OCI-LY7 (cell line): ENCODE measurements at regions not wholly inside any gene's neighbourhood (a gene's known extent, or its start where the extent isn't known, plus 50 kb on each side); places are given as distances from the start of the nearest gene placed in this dataset.

ENCODE experiments used
- BruUV-seq: library from RNA; stranded (reverse); fragments of 400-500 nt; replicated peaks from 2 replicates; lab custom pipeline; 2021; lab: Mats Ljungman, UMichigan
- CTCF ChIA-PET: fragments of 300-600 bp; sonication (Branson Sonifier 250); formaldehyde crosslinking; loops from one replicate; lab custom pipeline; 2022; ENCODE audit warnings: antibody characterized with exemption; ENCODE audit not compliant: unreplicated experiment; lab: Charles Lee
- POLR2A ChIA-PET: fragments of 300-600 bp; sonication (Branson Sonifier 250); formaldehyde crosslinking; loops from one replicate; lab custom pipeline; 2022; ENCODE audit warnings: antibody characterized with exemption; lab: Charles Lee
- DNase-seq: peaks from one replicate; pipeline ENCODE4 v3.0.0-alpha.2; 2015; ENCODE audit warnings: low spot score
- H2AFZ ChIP-seq: fragments of 200-600 bp; sonication (generic), shearing (Covaris generic); 2 replicates; pipeline ENCODE4 v1.6.1; 2014; ENCODE audit warnings: mild to moderate bottlenecking, antibody characterized with exemption, low read length, moderate library complexity
- H3K27ac ChIP-seq: fragments of 200-600 bp; sonication (generic); 2 replicates; pipeline ENCODE4 v1.5.1; 2014; ENCODE audit warnings: mixed run types, low read depth, mild to moderate bottlenecking, moderate library complexity, low read length, inconsistent platforms; ENCODE audit not compliant: poor library complexity, severe bottlenecking
- H3K36me3 ChIP-seq: fragments of 200-600 bp; sonication (generic); 2 replicates; pipeline ENCODE4 v1.6.1; 2014; ENCODE audit warnings: mild to moderate bottlenecking, antibody characterized with exemption, low read length, moderate library complexity, mixed read lengths; ENCODE audit not compliant: insufficient read depth
- H3K4me1 ChIP-seq: fragments of 200-600 bp; sonication (generic); 2 replicates; pipeline ENCODE4 v1.5.1; 2014; ENCODE audit warnings: mild to moderate bottlenecking, low read length; ENCODE audit not compliant: insufficient read depth, poor library complexity, severe bottlenecking
- H3K4me2 ChIP-seq: fragments of 200-600 bp; sonication (generic); 2 replicates; pipeline ENCODE4 v1.6.1; 2014; ENCODE audit warnings: mild to moderate bottlenecking, low read length
- H3K4me3 ChIP-seq: fragments of 200-600 bp; sonication (generic); 2 replicates; pipeline ENCODE4 v1.5.1; 2014; ENCODE audit warnings: mild to moderate bottlenecking, low read depth, low read length; ENCODE audit not compliant: poor library complexity, severe bottlenecking
- H3K79me2 ChIP-seq: fragments of 200-600 bp; sonication (generic); 2 replicates; pipeline ENCODE4 v1.6.1; 2016; ENCODE audit warnings: low read depth, mild to moderate bottlenecking, low read length, moderate library complexity, mixed read lengths; ENCODE audit not compliant: insufficient read depth
- H3K9me2 ChIP-seq: fragments of 200-600 bp; sonication (generic); 2 replicates; pipeline ENCODE4 v1.6.1; 2016; ENCODE audit warnings: mild to moderate bottlenecking, low read length, mixed read lengths; ENCODE audit not compliant: insufficient read depth
- H3K9me3 ChIP-seq: fragments of 200-600 bp; sonication (generic); 2 replicates; pipeline ENCODE4 v1.6.1; 2014; ENCODE audit warnings: mild to moderate bottlenecking, mixed run types, low read length, mixed read lengths
- H4K20me1 ChIP-seq: fragments of 200-600 bp; sonication (generic); 2 replicates; pipeline ENCODE4 v1.6.1; 2014; ENCODE audit warnings: mild to moderate bottlenecking, antibody characterized with exemption, low read length, moderate library complexity, mixed read lengths; ENCODE audit not compliant: insufficient read depth
- EZH2phosphoT487 ChIP-seq: fragments of 200-600 bp; sonication (generic); IDR thresholded peaks from 2 replicates; pipeline ENCODE4 v1.6.1; 2018; ENCODE audit warnings: low read depth, borderline replicate concordance, mild to moderate bottlenecking, mixed run types, antibody characterized with exemption, low read length, moderate library complexity, mixed read lengths
- intact Hi-C: fragments of 100-400 bp; cut with micrococcal nuclease; formaldehyde crosslinking; loops from one replicate; pipeline ENCODE4 v1.10.0; 2022; ENCODE audit not compliant: unreplicated experiment
- TF ChIP-seq, protein P1 (sequence below): fragments of 200-600 bp; sonication (generic); conservative IDR thresholded peaks from 2 replicates; pipeline ENCODE4 v1.5.1; 2014; ENCODE audit warnings: mild to moderate bottlenecking, antibody characterized with exemption, low read length, moderate library complexity, mixed read lengths

DNA sequence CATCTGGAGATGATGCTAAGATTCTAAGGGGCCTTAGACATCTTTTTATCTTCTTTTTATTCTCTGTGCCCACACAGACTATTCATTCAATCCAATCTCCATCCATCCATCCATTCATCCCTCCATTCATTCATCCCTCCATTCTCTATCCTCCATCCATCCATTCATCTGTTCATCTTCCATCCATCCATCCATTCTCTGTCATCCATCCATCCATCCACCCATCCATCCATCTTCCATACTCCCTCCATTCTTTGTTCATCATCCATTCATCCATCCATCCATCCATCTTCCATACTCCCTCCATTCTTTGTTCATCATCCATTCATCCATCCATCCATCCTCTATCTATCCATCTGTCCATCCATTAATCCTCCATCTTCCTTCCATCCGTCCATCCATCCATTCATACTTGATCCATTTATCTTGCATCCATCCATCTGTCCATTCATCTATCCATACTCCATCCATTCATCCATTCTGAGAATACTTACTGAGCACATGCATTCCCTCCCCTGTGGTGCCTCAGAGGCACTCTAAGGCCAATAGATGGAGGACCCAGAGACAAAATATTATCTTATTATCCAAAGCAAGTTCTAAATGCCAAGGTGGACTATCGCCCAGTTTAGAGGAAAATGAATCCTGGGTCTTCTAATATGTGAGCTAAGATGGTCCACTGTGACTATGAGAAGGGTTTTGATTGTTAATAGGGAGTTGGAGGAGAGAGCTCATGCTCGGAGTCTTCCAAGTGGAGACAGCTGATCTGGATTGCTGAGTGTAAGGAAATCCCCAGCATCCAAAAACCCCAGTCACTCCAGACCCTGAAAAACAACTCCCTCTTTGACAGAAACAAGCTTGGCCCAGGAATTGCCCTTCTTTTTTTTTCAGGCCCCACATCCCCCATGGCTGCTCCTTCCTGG is 152.6 kb upstream of the MYCN start:
- H3K36me3 ChIP-seq = no peaks in the 10 kb centered on the region
- H3K9me2 ChIP-seq = no peaks in the 10 kb centered on the region
- H4K20me1 ChIP-seq = no peaks in the 10 kb centered on the region
- H3K79me2 ChIP-seq = no peaks in the 10 kb centered on the region
- H3K4me2 ChIP-seq = no peak overlapping the region
- no peak overlapping the region for H2AFZ ChIP-seq
- H3K4me3 ChIP-seq = no peak overlapping the region
- H3K27ac ChIP-seq = no peak overlapping the region
- no peak for TF ChIP-seq EZH2phosphoT487
- TF ChIP-seq, protein P1, sequence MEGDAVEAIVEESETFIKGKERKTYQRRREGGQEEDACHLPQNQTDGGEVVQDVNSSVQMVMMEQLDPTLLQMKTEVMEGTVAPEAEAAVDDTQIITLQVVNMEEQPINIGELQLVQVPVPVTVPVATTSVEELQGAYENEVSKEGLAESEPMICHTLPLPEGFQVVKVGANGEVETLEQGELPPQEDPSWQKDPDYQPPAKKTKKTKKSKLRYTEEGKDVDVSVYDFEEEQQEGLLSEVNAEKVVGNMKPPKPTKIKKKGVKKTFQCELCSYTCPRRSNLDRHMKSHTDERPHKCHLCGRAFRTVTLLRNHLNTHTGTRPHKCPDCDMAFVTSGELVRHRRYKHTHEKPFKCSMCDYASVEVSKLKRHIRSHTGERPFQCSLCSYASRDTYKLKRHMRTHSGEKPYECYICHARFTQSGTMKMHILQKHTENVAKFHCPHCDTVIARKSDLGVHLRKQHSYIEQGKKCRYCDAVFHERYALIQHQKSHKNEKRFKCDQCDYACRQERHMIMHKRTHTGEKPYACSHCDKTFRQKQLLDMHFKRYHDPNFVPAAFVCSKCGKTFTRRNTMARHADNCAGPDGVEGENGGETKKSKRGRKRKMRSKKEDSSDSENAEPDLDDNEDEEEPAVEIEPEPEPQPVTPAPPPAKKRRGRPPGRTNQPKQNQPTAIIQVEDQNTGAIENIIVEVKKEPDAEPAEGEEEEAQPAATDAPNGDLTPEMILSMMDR = no peak
- no peaks in the 10 kb centered on the region for H3K9me3 ChIP-seq
- POLR2A ChIA-PET = no interaction called here
- CTCF ChIA-PET = no interaction called here
- intact Hi-C loops = no loop called here
- H3K4me1 ChIP-seq = no peaks in the 10 kb centered on the region
- no peak for DNase-seq
- BruUV-seq = no TSS peak

DNA sequence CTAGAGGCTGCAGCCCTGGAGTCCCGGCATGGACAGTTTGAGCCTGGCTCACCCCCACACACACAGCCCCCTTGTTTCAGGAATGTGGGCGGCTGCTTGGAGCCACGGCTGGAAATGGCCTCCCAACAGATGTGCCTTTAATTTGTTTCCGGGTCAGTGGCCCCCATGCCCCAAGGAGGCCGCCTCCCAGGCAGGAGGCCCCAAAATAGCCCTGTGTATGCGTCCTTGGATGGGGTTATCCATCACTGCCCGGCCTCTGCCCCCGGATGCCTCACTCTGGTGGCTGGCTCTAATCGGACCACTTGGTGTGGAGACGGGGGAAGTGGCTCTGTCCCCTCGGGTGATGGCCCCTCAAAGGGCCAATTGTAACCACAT is 151.9 kb upstream of the MYCN start:
- Histone ChIP-seq H3K79me2 (no peaks in the 10 kb centered on the region), H4K20me1 (no peaks in the 10 kb centered on the region), H3K9me3 (no peaks in the 10 kb centered on the region), H3K27ac (no peak overlapping the region), H3K4me1 (no peaks in the 10 kb centered on the region), H3K9me2 (no peaks in the 10 kb centered on the region), H3K4me2 (no peak overlapping the region), H3K4me3 (no peak overlapping the region), H2AFZ (no peak overlapping the region), H3K36me3 (no peaks in the 10 kb centered on the region)
- intact Hi-C loops = no loop called here
- BruUV-seq = no TSS peak
- no peak for DNase-seq
- CTCF ChIA-PET = no interaction called here
- no peak for TF ChIP-seq EZH2phosphoT487
- TF ChIP-seq, protein P1 = no peak
- POLR2A ChIA-PET = no interaction called here

DNA sequence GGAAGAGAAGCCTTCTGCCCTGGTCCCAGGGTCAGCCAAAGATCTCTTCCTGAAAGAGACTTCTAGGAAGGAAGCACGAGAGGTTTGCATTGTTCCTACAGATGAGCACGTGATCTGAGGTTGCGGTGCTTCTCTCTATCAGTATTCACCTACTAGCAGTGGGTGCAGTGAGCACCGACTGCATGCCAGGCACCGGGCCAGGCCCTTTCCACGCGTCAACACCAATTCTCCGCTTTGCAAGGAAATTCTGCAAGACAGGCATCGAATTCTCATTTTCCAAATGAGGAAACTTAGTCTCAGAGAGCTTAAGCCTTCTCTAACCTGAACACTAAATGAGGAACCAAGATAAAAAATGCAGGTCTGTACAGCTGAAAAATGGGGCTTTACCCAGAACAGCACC is 151.5 kb upstream of the MYCN start:
- DNase-seq = no peak
- Histone ChIP-seq H3K9me2 (no peaks in the 10 kb centered on the region), H3K9me3 (no peaks in the 10 kb centered on the region), H3K27ac (no peak overlapping the region), H2AFZ (no peak overlapping the region), H4K20me1 (no peaks in the 10 kb centered on the region), H3K4me3 (no peak overlapping the region), H3K4me1 (no peaks in the 10 kb centered on the region), H3K4me2 (no peak overlapping the region), H3K36me3 (no peaks in the 10 kb centered on the region), H3K79me2 (no peaks in the 10 kb centered on the region)
- POLR2A ChIA-PET = no interaction called here
- no TSS peak for BruUV-seq
- intact Hi-C loops = no loop called here
- CTCF ChIA-PET = no interaction called here
- TF ChIP-seq, protein P1 = no peak
- no peak for TF ChIP-seq EZH2phosphoT487
